ENCODE measurements at regions not wholly inside any gene's neighbourhood (a gene's known extent, or its start where the extent isn't known, plus 50 kb on each side); places are given as distances from the start of the nearest gene placed in this dataset.
"Not testable (repeated sequence)": the region's sequence is repeated elsewhere in the genome, so short reads cannot be mapped to it uniquely, and the experiment has no call there.

- 84% methylated on average over 2 of the region's 2 CpGs for WGBS
- H3K27ac ChIP-seq (ENCODE audit: low read depth); H3K36me3 ChIP-seq (ENCODE audit: insufficient read depth); H3K4me3 ChIP-seq (ENCODE audit: low read depth, low read length); H3K4me1 ChIP-seq (ENCODE audit: insufficient read depth); DNase-seq (ENCODE audit: extremely low spot score): not testable (repeated sequence)
Measured at GRCh38 chr18:75839686-75840085, 412.2 kb upstream of the SMIM21 start.

- Histone ChIP-seq H3K27ac (ENCODE audit: low read depth) (no peak overlapping the region), H3K36me3 (ENCODE audit: insufficient read depth) (no peaks in the 10 kb centered on the region), H3K4me1 (ENCODE audit: insufficient read depth) (no peaks in the 10 kb centered on the region), H3K4me3 (ENCODE audit: low read depth, low read length) (no peak overlapping the region)
- 96% methylated on average over 6 of the region's 6 CpGs for WGBS
- no peak for DNase-seq (ENCODE audit: extremely low spot score)
Measured at GRCh38 chr18:75839041-75839440, 411.5 kb upstream of the SMIM21 start.

DNA sequence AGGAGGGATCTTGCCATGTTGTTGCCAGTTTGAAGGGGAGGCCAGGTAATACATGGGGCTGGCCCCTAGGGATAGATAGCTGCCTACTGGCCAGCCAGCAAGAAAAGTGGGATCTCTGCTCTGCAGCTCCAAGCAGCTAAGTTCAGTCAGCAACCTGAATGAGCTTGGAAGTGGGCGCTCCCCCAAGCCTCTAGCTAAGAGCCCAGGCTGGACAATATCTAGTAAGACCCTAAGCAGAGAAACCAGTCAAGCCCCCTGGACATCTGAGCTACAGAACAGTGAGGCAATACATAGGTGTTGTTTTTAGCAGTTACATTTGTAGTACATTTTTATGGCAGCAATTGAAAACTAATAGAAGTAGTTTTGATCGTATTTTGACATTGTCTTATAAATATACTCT lies 409.8 kb upstream of the SMIM21 start:
- H3K4me3 ChIP-seq (ENCODE audit: low read depth, low read length) = no peak overlapping the region
- no peak overlapping the region for H3K27ac ChIP-seq (ENCODE audit: low read depth)
- 98% methylated on average over 2 of the region's 2 CpGs for WGBS
- DNase-seq (ENCODE audit: extremely low spot score) = no peak
- H3K36me3 ChIP-seq (ENCODE audit: insufficient read depth) = no peaks in the 10 kb centered on the region
- H3K4me1 ChIP-seq (ENCODE audit: insufficient read depth) = no peaks in the 10 kb centered on the region

DNA sequence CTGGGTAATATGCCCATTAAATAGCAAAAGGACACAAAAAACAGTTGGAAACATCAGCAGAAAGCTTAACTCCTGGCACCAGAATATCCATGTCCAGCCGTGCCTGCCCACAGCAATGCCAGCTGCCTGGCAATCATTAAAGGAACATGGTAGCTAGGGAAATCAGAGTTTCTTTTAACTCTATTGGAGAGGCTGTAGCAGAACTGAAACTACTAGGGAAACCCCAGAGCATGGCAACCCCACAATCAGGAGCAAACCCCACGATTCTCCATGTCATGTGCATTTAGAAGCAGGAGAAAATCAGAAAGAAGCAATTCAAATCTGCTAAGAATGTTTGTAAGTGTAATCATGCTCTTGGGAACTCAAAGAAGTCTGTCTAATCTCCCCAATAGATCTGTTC lies 409.0 kb upstream of the SMIM21 start:
- Histone ChIP-seq H3K36me3 (ENCODE audit: insufficient read depth) (no peaks in the 10 kb centered on the region), H3K4me1 (ENCODE audit: insufficient read depth) (no peaks in the 10 kb centered on the region), H3K27ac (ENCODE audit: low read depth) (no peak overlapping the region), H3K4me3 (ENCODE audit: low read depth, low read length) (no peak overlapping the region)
- 79% methylated on average over 2 of the region's 2 CpGs for WGBS
- DNase-seq (ENCODE audit: extremely low spot score) = no peak

DNA sequence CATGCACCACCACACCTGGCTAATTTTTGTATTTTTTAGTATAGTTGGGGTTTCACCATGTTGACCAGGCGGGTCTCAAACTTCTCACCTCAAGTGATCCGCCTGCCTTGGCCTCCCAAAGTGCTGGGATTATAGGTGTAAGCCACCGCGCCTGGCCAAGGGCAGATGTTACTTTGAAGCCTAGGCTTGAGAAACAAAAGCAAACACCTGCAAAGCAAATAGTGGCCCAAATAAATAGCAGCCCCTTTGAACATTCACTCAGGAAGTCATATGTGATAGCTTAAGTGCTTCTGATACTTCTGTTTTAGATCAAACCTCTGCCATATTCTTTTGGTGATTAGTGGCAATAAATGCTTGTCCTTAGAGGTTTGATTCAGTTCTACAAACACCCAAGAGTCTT lies 404.5 kb upstream of the SMIM21 start:
- Histone ChIP-seq H3K36me3 (ENCODE audit: insufficient read depth) (no peaks in the 10 kb centered on the region), H3K4me1 (ENCODE audit: insufficient read depth) (no peaks in the 10 kb centered on the region), H3K4me3 (ENCODE audit: low read depth, low read length) (no peak overlapping the region), H3K27ac (ENCODE audit: low read depth) (no peak overlapping the region)
- WGBS = 97% methylated on average over 4 of the region's 4 CpGs
- no peak for DNase-seq (ENCODE audit: extremely low spot score)

DNA sequence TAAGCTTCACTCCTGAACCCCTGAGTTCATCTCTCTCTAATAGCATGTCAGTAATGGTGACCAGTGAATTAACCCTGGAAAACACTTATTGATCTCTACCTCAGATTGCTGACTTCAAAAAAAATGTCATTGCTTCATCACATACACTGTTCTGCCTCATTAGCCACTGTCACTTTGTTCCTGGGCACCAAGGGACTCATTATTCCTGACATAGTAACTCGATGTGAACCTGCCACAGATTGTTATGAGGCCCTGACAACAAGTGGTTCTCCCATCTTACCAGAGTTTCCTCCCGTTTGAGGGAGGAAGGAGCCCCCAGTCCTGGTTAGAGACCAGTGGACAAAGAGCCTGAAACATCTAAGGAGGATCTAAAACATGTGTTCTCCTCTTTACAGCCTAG lies 403.3 kb upstream of the SMIM21 start:
- H3K27ac ChIP-seq (ENCODE audit: low read depth) = no peak overlapping the region
- DNase-seq (ENCODE audit: extremely low spot score) = no peak
- WGBS = 47% methylated on average over 2 of the region's 2 CpGs

DNA sequence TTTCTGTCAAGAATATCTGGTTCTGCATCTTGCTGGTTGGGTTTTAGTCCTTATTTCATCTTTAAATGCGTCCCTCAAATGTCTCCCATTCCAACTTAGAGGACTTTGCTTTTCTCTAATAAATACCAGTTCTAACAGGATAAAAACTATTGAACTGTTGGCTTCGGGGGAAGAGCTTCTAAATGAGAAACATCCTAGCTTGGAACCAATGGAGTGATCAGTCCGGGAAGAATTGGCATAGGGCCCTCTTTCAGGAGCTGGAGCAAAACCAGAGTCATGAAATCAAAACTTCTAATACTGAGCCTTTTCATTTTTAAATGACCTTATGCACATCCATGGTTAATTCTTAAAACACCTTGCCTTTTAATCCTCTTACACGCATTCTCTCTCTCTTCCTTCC lies 401.6 kb upstream of the SMIM21 start:
- no peaks in the 10 kb centered on the region for H3K36me3 ChIP-seq (ENCODE audit: insufficient read depth)
- no peak for DNase-seq (ENCODE audit: extremely low spot score)
- 72% methylated on average over 4 of the region's 4 CpGs for WGBS
- H3K27ac ChIP-seq (ENCODE audit: low read depth) = no peak overlapping the region
- H3K4me1 ChIP-seq (ENCODE audit: insufficient read depth) = no peaks in the 10 kb centered on the region
- no peak overlapping the region for H3K4me3 ChIP-seq (ENCODE audit: low read depth, low read length)

More for the DNA sequence above, 403.3 kb upstream of the SMIM21 start:
- no peak overlapping the region for H3K4me3 ChIP-seq (ENCODE audit: low read depth, low read length)
- no peaks in the 10 kb centered on the region for H3K36me3 ChIP-seq (ENCODE audit: insufficient read depth)
- no peaks in the 10 kb centered on the region for H3K4me1 ChIP-seq (ENCODE audit: insufficient read depth)

DNA sequence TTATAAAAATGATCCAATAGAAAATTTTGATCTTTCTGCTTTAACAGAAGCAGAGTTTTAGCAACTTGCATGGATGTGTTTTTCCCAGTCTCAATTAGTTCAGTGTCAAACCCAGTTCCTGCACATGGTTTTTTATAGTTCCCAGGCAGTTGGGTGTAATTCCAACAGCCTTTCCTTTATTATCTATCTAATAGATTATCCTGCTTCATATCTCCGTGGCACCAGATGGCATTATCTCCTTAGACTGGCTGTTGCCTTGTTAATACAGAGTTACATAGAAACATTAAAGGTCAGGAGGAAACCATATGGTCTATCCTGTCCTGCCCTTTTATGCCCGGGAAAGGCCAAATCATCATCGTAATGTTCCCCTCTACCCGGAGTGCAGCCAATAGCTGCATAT lies 400.9 kb upstream of the SMIM21 start:
- Histone ChIP-seq H3K27ac (ENCODE audit: low read depth) (no peak overlapping the region), H3K36me3 (ENCODE audit: insufficient read depth) (no peaks in the 10 kb centered on the region), H3K4me3 (ENCODE audit: low read depth, low read length) (no peak overlapping the region), H3K4me1 (ENCODE audit: insufficient read depth) (no peaks in the 10 kb centered on the region)
- DNase-seq (ENCODE audit: extremely low spot score) = no peak
- WGBS = 62% methylated on average over 4 of the region's 4 CpGs

DNA sequence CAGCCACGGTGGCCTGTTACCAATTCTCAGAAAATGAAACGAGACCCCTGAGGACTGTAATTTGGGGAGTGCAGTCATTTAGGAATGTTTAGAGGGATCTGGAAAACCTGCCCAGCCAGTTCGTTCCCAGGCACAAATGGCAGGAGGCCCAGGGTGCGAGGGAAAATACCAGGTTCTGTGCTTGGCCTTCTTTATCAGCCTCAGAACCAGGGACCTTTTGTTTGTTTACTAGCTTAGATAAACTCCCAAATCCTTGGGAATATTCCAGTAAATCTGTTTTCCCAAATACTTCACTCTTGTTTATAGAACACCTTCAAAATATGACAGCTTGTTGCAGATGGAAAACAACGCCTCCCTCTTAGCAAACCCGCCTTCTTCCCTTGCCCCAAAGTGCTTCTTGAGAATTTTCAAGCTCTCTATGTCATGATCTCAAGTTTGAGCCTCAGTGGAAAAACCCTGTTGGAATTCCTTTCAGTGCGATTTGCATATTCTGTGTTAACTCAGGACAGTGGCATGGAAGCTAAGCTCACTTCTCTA lies 400.3 kb upstream of the SMIM21 start:
- 50% methylated on average over 7 of the region's 7 CpGs for WGBS
- H3K27ac ChIP-seq (ENCODE audit: low read depth) = no peak overlapping the region
- H3K4me3 ChIP-seq (ENCODE audit: low read depth, low read length) = no peak overlapping the region
- no peaks in the 10 kb centered on the region for H3K36me3 ChIP-seq (ENCODE audit: insufficient read depth)
- no peaks in the 10 kb centered on the region for H3K4me1 ChIP-seq (ENCODE audit: insufficient read depth)
- DNase-seq (ENCODE audit: extremely low spot score) = no peak

- no peak overlapping the region for H3K4me3 ChIP-seq (ENCODE audit: low read depth, low read length)
- 92% methylated on average over 3 of the region's 3 CpGs for WGBS
- H3K4me1 ChIP-seq (ENCODE audit: insufficient read depth) = no peaks in the 10 kb centered on the region
- H3K36me3 ChIP-seq (ENCODE audit: insufficient read depth) = no peaks in the 10 kb centered on the region
- no peak for DNase-seq (ENCODE audit: extremely low spot score)
- no peak overlapping the region for H3K27ac ChIP-seq (ENCODE audit: low read depth)
Measured at GRCh38 chr18:75824661-75825060, 397.2 kb upstream of the SMIM21 start.

DNA sequence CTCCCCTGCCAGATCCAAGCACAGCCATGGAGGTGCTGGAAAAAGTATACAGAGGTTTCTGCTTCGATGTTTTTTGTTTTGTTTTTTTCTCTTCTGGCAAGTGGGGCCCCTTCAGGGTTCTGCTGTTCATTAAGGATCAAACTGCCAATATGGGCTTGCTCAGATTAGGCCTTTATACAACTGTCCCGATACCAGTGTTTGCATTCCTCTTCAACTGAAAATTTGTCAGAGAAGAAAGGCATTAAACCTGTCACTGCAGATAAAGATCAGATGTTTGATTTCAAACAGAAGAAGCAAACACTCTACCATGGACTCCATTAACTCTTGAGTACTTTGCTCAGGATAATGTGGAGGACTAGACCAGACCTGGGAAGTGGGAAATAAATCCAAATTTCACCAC lies 396.0 kb upstream of the SMIM21 start:
- Histone ChIP-seq H3K36me3 (ENCODE audit: insufficient read depth) (no peaks in the 10 kb centered on the region), H3K27ac (ENCODE audit: low read depth) (no peak overlapping the region), H3K4me1 (ENCODE audit: insufficient read depth) (no peaks in the 10 kb centered on the region), H3K4me3 (ENCODE audit: low read depth, low read length) (no peak overlapping the region)
- peak; percentile 29 for DNase-seq (ENCODE audit: extremely low spot score)
- WGBS = 11% methylated on average over 2 of the region's 2 CpGs

GRCh38 chr18:75818383-75818782 lies 390.9 kb upstream of the SMIM21 start:
- Histone ChIP-seq H3K27ac (ENCODE audit: low read depth) (no peak overlapping the region), H3K4me3 (ENCODE audit: low read depth, low read length) (no peak overlapping the region), H3K4me1 (ENCODE audit: insufficient read depth) (no peaks in the 10 kb centered on the region), H3K36me3 (ENCODE audit: insufficient read depth) (no peaks in the 10 kb centered on the region)
- 57% methylated on average over 5 of the region's 5 CpGs for WGBS
- DNase-seq (ENCODE audit: extremely low spot score) = no peak

- Histone ChIP-seq H3K36me3 (ENCODE audit: insufficient read depth) (no peaks in the 10 kb centered on the region), H3K27ac (ENCODE audit: low read depth) (no peak overlapping the region), H3K4me3 (ENCODE audit: low read depth, low read length) (no peak overlapping the region), H3K4me1 (ENCODE audit: insufficient read depth) (no peaks in the 10 kb centered on the region)
- DNase-seq (ENCODE audit: extremely low spot score) = no peak
- WGBS = 82% methylated on average over 1 of the region's 1 CpG
Measured at GRCh38 chr18:75815767-75816166, 388.3 kb upstream of the SMIM21 start.

- no peaks in the 10 kb centered on the region for H3K36me3 ChIP-seq (ENCODE audit: insufficient read depth)
- H3K4me1 ChIP-seq (ENCODE audit: insufficient read depth) = no peaks in the 10 kb centered on the region
- no peak for DNase-seq (ENCODE audit: extremely low spot score)
- no peak overlapping the region for H3K27ac ChIP-seq (ENCODE audit: low read depth)
- WGBS = 67% methylated on average over 8 of the region's 8 CpGs
- no peak overlapping the region for H3K4me3 ChIP-seq (ENCODE audit: low read depth, low read length)
Measured at GRCh38 chr18:75812761-75813160, 385.3 kb upstream of the SMIM21 start.

DNA sequence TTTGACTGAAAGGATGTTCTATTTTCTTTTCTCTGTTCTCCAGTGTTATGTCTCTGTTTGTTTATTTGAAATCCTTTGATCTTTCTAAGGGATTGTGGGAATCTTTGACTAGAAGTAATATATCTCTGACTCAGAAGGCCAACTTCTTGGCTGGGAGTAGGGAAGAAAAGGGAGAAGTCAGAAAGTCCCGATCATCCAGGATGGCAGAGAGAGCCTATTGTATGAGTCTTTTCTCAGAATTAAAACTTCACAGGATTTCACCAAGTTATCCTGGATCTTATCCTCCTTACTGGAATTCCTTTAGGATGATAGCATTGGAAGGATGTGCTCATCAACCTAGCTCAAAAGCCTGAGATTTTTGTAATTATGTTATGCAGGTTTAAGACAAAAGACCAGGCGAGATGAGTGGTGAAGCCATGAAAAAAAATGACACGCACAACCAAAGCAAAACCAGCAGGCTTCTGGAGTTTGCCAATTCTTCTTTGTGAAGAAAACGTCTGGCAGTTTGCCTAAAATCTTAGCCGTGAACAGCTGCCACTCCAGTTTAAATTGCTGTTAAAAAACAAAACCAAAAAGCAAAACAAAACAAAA lies 383.6 kb upstream of the SMIM21 start:
- Histone ChIP-seq H3K36me3 (ENCODE audit: insufficient read depth) (no peaks in the 10 kb centered on the region), H3K4me1 (ENCODE audit: insufficient read depth) (no peaks in the 10 kb centered on the region), H3K27ac (ENCODE audit: low read depth) (no peak overlapping the region), H3K4me3 (ENCODE audit: low read depth, low read length) (no peak overlapping the region)
- DNase-seq (ENCODE audit: extremely low spot score) = no peak
- 35% methylated on average over 5 of the region's 5 CpGs for WGBS

Data from urinary bladder (tissue), 3 donors.